Ascending aorta (tissue), 2 donors: ENCODE measurements at regions not wholly inside any gene's neighbourhood (a gene's known extent, or its start where the extent isn't known, plus 50 kb on each side); places are given as distances from the start of the nearest gene placed in this dataset.

ENCODE experiments used
- DNase-seq, 2 donors: peaks; one replicate each; pipeline ENCODE4 v3.0.0-alpha.2; 2019; ENCODE audit warnings: low spot score in 2 of 2
- H3K27ac ChIP-seq, 2 donors: fragments of 200-600 bp; sonication (generic); one replicate each; pipeline ENCODE4 v1.5.1; 2016 to 2017; ENCODE audit warnings: mild to moderate bottlenecking in 1 of 2
- H3K27me3 ChIP-seq: fragments of 200-600 bp; sonication (generic); one replicate; pipeline ENCODE4 v1.5.1; 2017
- H3K36me3 ChIP-seq, 2 donors: fragments of 200-600 bp; sonication (generic); one replicate each; pipeline ENCODE4 v1.5.1; 2016
- H3K4me1 ChIP-seq, 2 donors: fragments of 200-600 bp; sonication (generic); one replicate each; pipeline ENCODE4 v1.5.1; 2016 to 2017; ENCODE audit warnings: mild to moderate bottlenecking in 1 of 2
- H3K4me3 ChIP-seq, 2 donors: fragments of 200-600 bp; sonication (generic); one replicate each; pipeline ENCODE4 v1.5.1; 2016 to 2017; ENCODE audit warnings: mild to moderate bottlenecking in 1 of 2
- H3K9me3 ChIP-seq, 2 donors: fragments of 200-600 bp; sonication (generic); one replicate each; pipeline ENCODE4 v1.5.1; 2016
- intact Hi-C: fragments of 100-400 bp; cut with DNase I; formaldehyde crosslinking; loops from one replicate; pipeline ENCODE4 v1.15.1; 2023
- TF ChIP-seq, protein P1 (sequence below), 3 experiments: fragments of 200-600 bp in 2 of 3; fragments of 450-650 bp in 1 of 3; sonication (generic) in 2 of 3; IDR thresholded peaks; one replicate each; pipeline ENCODE4 v1.5.1; 2016 to 2019; ENCODE audit warnings: antibody characterized with exemption in 3 of 3, mild to moderate bottlenecking in 1 of 3, moderate library complexity in 1 of 3

DNA sequence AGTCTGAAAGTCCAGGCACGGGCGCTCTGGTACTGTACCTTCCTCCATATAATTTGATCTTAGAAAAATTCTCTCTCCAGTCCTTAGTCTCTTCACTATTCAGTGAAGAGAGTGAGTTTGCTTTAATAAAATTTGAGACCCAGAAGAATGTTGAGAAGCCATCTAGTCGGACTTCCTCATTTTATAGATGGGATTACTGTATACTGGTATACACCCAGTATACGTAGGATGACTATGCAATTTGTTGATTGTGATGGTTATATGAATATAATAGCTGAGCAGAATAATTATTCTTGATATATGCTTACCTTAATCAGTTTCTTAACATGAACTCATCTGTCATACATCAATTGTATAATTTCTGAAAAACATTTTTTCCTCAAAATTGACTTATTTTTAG, 328.0 kb upstream of the B3GALT2 start:
- no peaks in the 10 kb centered on the region for H3K27me3 ChIP-seq
- no peak overlapping the region for H3K27ac ChIP-seq
- H3K4me3 ChIP-seq = no peak overlapping the region
- H3K36me3 ChIP-seq = no peaks in the 10 kb centered on the region
- TF ChIP-seq, protein P1, sequence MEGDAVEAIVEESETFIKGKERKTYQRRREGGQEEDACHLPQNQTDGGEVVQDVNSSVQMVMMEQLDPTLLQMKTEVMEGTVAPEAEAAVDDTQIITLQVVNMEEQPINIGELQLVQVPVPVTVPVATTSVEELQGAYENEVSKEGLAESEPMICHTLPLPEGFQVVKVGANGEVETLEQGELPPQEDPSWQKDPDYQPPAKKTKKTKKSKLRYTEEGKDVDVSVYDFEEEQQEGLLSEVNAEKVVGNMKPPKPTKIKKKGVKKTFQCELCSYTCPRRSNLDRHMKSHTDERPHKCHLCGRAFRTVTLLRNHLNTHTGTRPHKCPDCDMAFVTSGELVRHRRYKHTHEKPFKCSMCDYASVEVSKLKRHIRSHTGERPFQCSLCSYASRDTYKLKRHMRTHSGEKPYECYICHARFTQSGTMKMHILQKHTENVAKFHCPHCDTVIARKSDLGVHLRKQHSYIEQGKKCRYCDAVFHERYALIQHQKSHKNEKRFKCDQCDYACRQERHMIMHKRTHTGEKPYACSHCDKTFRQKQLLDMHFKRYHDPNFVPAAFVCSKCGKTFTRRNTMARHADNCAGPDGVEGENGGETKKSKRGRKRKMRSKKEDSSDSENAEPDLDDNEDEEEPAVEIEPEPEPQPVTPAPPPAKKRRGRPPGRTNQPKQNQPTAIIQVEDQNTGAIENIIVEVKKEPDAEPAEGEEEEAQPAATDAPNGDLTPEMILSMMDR (IDR thresholded peaks at IDR 0.05) = no peak
- no peak for DNase-seq
- H3K9me3 ChIP-seq = peaks cover 0 to 6% of the 10 kb centered on the region in 2 donors
- no peaks in the 10 kb centered on the region for H3K4me1 ChIP-seq
- intact Hi-C loops = no loop called here

DNA sequence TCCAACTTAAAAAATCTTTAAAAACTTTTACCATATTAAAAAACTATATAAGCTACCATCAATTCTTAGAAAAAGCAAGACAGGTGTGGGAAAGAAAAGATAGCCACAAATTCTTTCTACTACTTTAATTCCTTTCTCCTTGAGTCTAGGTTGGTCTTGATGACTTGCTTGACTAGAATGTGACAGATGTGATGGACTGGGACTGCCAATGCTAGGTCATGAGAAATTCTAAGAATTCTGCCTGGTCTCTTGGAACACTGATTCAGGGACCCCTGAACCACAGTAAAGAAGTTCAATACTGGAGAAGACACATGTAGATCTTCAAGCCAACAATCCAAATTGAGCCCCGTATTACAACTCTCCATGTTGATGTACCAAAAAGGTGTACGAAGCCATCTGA, 326.6 kb upstream of the B3GALT2 start:
- no peak overlapping the region for H3K27ac ChIP-seq
- H3K9me3 ChIP-seq = peaks cover 0 to 6% of the 10 kb centered on the region in 2 donors
- TF ChIP-seq, protein P1 (IDR thresholded peaks at IDR 0.05) = no peak
- DNase-seq = no peak
- no peaks in the 10 kb centered on the region for H3K36me3 ChIP-seq
- H3K4me1 ChIP-seq = no peaks in the 10 kb centered on the region
- H3K4me3 ChIP-seq = no peak overlapping the region
- intact Hi-C loops = no loop called here
- no peaks in the 10 kb centered on the region for H3K27me3 ChIP-seq

DNA sequence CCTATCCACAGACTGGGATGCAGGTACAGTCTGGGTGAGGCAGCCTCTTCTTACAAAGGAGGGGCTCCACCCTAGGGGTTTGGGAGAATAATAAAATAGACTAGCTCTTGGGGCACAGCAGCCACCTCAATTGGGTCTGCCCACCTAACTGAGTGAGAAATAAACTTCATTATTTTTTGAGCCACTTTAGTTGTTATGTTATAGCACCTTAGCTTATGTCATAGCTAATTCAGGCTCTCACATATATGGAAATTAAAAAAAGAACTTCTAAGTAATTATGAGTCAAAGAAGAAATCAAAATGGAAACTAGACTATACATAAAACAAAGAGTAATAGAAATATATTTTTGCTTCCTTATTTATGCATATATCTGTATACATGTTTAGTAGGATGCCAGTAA, 318.5 kb upstream of the B3GALT2 start:
- DNase-seq = no peak
- Histone ChIP-seq H3K4me1 (no peaks in the 10 kb centered on the region), H3K27ac (no peak overlapping the region), H3K4me3 (no peak overlapping the region), H3K36me3 (no peaks in the 10 kb centered on the region), H3K27me3 (no peaks in the 10 kb centered on the region), H3K9me3 (no peaks in the 10 kb centered on the region)
- TF ChIP-seq, protein P1 (IDR thresholded peaks at IDR 0.05) = no peak
- intact Hi-C loops = no loop called here

DNA sequence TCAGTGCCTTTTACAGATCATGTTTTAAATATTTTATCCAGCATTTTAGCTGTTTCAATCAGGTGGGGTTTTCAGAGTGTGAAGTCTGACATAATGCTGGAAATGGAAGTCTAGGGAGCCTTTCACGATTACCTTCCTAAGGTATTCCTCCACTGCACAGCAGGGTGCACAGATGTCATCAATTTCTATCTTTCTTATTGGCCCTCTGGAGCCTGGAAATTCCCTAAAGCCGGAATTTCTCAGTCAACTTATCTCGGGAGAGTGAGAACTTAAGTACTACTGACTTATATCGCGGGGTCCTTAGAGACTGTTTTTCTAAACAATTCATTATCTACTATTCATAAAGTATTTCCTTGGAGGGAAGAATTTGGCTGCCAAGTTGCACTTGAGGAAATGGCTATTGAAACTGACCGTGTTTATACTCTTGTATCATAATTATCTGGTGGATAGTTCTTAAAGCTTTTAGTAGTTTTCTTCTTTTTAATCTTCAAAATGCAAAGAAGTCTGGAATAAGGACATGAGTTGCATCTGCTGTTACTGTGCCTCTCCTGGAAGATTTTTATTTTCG, 311.8 kb upstream of the B3GALT2 start:
- intact Hi-C loops = no loop called here
- TF ChIP-seq, protein P1 (IDR thresholded peaks at IDR 0.05) = no peak
- no peak overlapping the region for H3K27ac ChIP-seq
- no peaks in the 10 kb centered on the region for H3K36me3 ChIP-seq
- H3K9me3 ChIP-seq = no peaks in the 10 kb centered on the region
- H3K27me3 ChIP-seq = no peaks in the 10 kb centered on the region
- H3K4me3 ChIP-seq = no peak overlapping the region
- no peak for DNase-seq
- no peaks in the 10 kb centered on the region for H3K4me1 ChIP-seq

DNA sequence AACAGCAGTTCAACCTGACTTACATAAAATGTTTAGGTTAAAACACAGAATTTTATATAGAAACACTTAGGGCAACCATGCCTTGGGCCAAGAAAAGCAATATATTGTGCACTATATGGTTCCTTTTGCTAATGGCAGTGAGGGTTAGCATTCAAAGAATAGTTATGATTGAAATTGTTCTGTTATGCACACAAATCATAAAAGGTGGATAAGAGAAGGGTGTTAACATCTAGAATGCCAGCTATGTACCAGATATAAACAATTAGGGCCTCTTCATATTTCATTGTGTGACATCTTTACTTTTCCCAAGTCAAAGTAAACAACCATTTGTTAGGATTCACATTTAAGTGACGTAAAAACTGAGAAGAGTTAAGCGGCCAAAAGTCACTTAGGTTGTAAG, 308.0 kb upstream of the B3GALT2 start:
- H3K9me3 ChIP-seq = no peaks in the 10 kb centered on the region
- H3K4me3 ChIP-seq = no peak overlapping the region
- DNase-seq = no peak
- no peaks in the 10 kb centered on the region for H3K4me1 ChIP-seq
- TF ChIP-seq, protein P1 (IDR thresholded peaks at IDR 0.05) = no peak
- intact Hi-C loops = no loop called here
- no peaks in the 10 kb centered on the region for H3K27me3 ChIP-seq
- H3K27ac ChIP-seq = no peak overlapping the region
- H3K36me3 ChIP-seq = no peaks in the 10 kb centered on the region

DNA sequence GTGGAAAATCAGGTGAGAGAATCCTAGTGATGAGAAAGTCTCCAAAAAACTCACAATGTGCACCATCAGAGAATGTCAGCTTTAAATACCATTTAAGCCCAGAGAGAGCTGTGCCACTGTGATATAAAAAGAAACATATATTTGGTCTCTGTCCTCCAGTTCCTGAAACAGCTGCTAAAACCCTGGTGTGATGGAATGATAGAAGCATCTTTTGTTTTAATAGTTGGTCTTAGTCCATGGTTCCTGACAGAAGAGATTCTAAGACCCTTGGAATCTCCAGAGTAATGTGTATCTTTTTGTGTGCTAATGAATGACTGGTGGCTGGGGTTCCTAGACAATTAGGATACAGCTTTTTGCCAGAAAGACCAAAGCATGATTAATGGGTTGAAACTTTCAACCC, 302.8 kb upstream of the B3GALT2 start:
- no peak for DNase-seq
- H3K27me3 ChIP-seq = no peaks in the 10 kb centered on the region
- no peak overlapping the region for H3K27ac ChIP-seq
- H3K36me3 ChIP-seq = no peaks in the 10 kb centered on the region
- no peaks in the 10 kb centered on the region for H3K4me1 ChIP-seq
- TF ChIP-seq, protein P1 (IDR thresholded peaks at IDR 0.05) = no peak
- no peak overlapping the region for H3K4me3 ChIP-seq
- no peaks in the 10 kb centered on the region for H3K9me3 ChIP-seq
- intact Hi-C loops = no loop called here
